Activated CD8-positive, alpha-beta T cell treated with anti-CD3 and anti-CD28 coated beads for 36 hours (primary cell): ENCODE measurements at regions not wholly inside any gene's neighbourhood (a gene's known extent, or its start where the extent isn't known, plus 50 kb on each side); places are given as distances from the start of the nearest gene placed in this dataset.

Experiments used
- ATAC-seq: fragments of 200-7000 bp; cut with Tn5 transposase; one replicate; pipeline ENCODE4 v1.10.0; 2021; ENCODE audit warnings: mild to moderate bottlenecking, moderate library complexity
- CTCF ChIA-PET: fragments of 350-600 bp; sonication (Branson Sonifier 250); formaldehyde crosslinking; loops from one replicate; lab custom pipeline; 2021; ENCODE audit warnings: antibody characterized with exemption; lab: Charles Lee
- POLR2A ChIA-PET: fragments of 350-600 bp; sonication (Branson Sonifier 250); formaldehyde crosslinking; loops from one replicate; lab custom pipeline; 2021; ENCODE audit warnings: antibody characterized with exemption; lab: Charles Lee
- DNase-seq: peaks from one replicate; pipeline ENCODE4 v3.0.0-alpha.2; 2020
- H3K27ac Mint-ChIP-seq: one replicate; pipeline ENCODE4 v1.8.0; 2021; ENCODE audit warnings: mild to moderate bottlenecking, mixed read lengths
- H3K27me3 Mint-ChIP-seq: one replicate; pipeline ENCODE4 v1.8.0; 2021; ENCODE audit warnings: mixed read lengths
- H3K36me3 Mint-ChIP-seq: one replicate; pipeline ENCODE4 v1.8.0; 2021; ENCODE audit warnings: low read depth, mixed read lengths
- H3K4me1 Mint-ChIP-seq: one replicate; pipeline ENCODE4 v1.8.0; 2021; ENCODE audit warnings: low read depth, mixed read lengths
- H3K4me3 Mint-ChIP-seq: one replicate; pipeline ENCODE4 v1.8.0; 2021; ENCODE audit warnings: mild to moderate bottlenecking, moderate library complexity, mixed read lengths
- H3K9me3 Mint-ChIP-seq: one replicate; pipeline ENCODE4 v1.8.0; 2021; ENCODE audit warnings: mixed read lengths
- CTCF ChIP-seq: fragments of 200-600 bp; IDR thresholded peaks from one replicate; pipeline ENCODE4 v1.8.0; 2022; ENCODE audit warnings: antibody characterized with exemption, mild to moderate bottlenecking
- intact Hi-C: fragments of 100-400 bp; cut with micrococcal nuclease; formaldehyde crosslinking; loops from one replicate; pipeline ENCODE4 v1.10.0; 2022

- intact Hi-C loops = no loop called here
- POLR2A ChIA-PET = no interaction called here
These were observed 231.8 kb downstream of the SQOR start for GRCh38 chr15:45866616-45867015.

GRCh38 chr15:45867281-45867680 is 232.5 kb downstream of the SQOR start:
- ChIA-PET POLR2A (no interaction called here), CTCF (no interaction called here)
- Mint-ChIP-seq H3K27me3 (peaks cover 2% of the 10 kb centered on the region), H3K36me3 (no peaks in the 10 kb centered on the region), H3K27ac (no peak overlapping the region), H3K9me3 (peaks cover 2% of the 10 kb centered on the region), H3K4me1 (no peaks in the 10 kb centered on the region), H3K4me3 (no peak overlapping the region)
- TF ChIP-seq CTCF = no peak
- DNase-seq (no peak), ATAC-seq (no peak)
- intact Hi-C loops = no loop called here

More at GRCh38 chr15:45866616-45867015, 231.8 kb downstream of the SQOR start:
- Mint-ChIP-seq H3K27me3 (peaks cover 2% of the 10 kb centered on the region), H3K36me3 (no peaks in the 10 kb centered on the region), H3K4me3 (no peak overlapping the region), H3K9me3 (peaks cover 1% of the 10 kb centered on the region), H3K4me1 (no peaks in the 10 kb centered on the region), H3K27ac (no peak overlapping the region)
- CTCF ChIA-PET = no interaction called here
- no peak for TF ChIP-seq CTCF
- ATAC-seq (no peak), DNase-seq (no peak)

GRCh38 chr15:45868109-45868691 is 233.4 kb downstream of the SQOR start:
- peaks cover 5% of the 10 kb centered on the region for H3K9me3 Mint-ChIP-seq
- no peak overlapping the region for H3K27ac Mint-ChIP-seq

GRCh38 chr15:45869034-45869668 is 234.3 kb downstream of the SQOR start:
- ChIA-PET POLR2A (no interaction called here), CTCF (interaction anchor here (0.7 kb wide), 1 partner anchor 1352 kb away, joined by 3 read pairs; no protein-coding TSS in a partner anchor)
- intact Hi-C loops = no loop called here
- peaks cover 4% of the 10 kb centered on the region for H3K9me3 Mint-ChIP-seq
- no peak overlapping the region for H3K4me3 Mint-ChIP-seq
- ATAC-seq = no peak
- H3K27ac Mint-ChIP-seq = no peak overlapping the region
- no peak for DNase-seq
- no peak for TF ChIP-seq CTCF
- H3K4me1 Mint-ChIP-seq = no peaks in the 10 kb centered on the region
- no peaks in the 10 kb centered on the region for H3K36me3 Mint-ChIP-seq
- H3K27me3 Mint-ChIP-seq = peaks cover 5% of the 10 kb centered on the region

More at GRCh38 chr15:45868109-45868691, 233.4 kb downstream of the SQOR start:
- ChIA-PET POLR2A (no interaction called here), CTCF (no interaction called here)
- ATAC-seq (no peak), DNase-seq (no peak)
- Mint-ChIP-seq H3K36me3 (no peaks in the 10 kb centered on the region), H3K4me3 (no peak overlapping the region), H3K27me3 (peaks cover 5% of the 10 kb centered on the region), H3K4me1 (no peaks in the 10 kb centered on the region)
- TF ChIP-seq CTCF = no peak
- intact Hi-C loops = no loop called here

GRCh38 chr15:45871121-45871855 is 236.5 kb downstream of the SQOR start:
- H3K36me3 Mint-ChIP-seq = no peaks in the 10 kb centered on the region
- CTCF ChIA-PET = no interaction called here
- no peak for TF ChIP-seq CTCF
- peaks cover 8% of the 10 kb centered on the region for H3K9me3 Mint-ChIP-seq
- POLR2A ChIA-PET = no interaction called here
- no peak for ATAC-seq
- H3K4me1 Mint-ChIP-seq = no peaks in the 10 kb centered on the region
- no peak for DNase-seq
- intact Hi-C loops = no loop called here
- H3K27me3 Mint-ChIP-seq = peaks cover 3% of the 10 kb centered on the region
- no peak overlapping the region for H3K27ac Mint-ChIP-seq
- H3K4me3 Mint-ChIP-seq = no peak overlapping the region
